Ascending aorta (tissue), 2 donors: ENCODE measurements at regions not wholly inside any gene's neighbourhood (a gene's known extent, or its start where the extent isn't known, plus 50 kb on each side); places are given as distances from the start of the nearest gene placed in this dataset.

ENCODE experiments used
- DNase-seq, 2 donors: peaks; one replicate each; pipeline ENCODE4 v3.0.0-alpha.2; 2019; ENCODE audit warnings: low spot score in 2 of 2
- H3K27ac ChIP-seq, 2 donors: fragments of 200-600 bp; sonication (generic); one replicate each; pipeline ENCODE4 v1.5.1; 2016 to 2017; ENCODE audit warnings: mild to moderate bottlenecking in 1 of 2
- H3K27me3 ChIP-seq: fragments of 200-600 bp; sonication (generic); one replicate; pipeline ENCODE4 v1.5.1; 2017
- H3K36me3 ChIP-seq, 2 donors: fragments of 200-600 bp; sonication (generic); one replicate each; pipeline ENCODE4 v1.5.1; 2016
- H3K4me1 ChIP-seq, 2 donors: fragments of 200-600 bp; sonication (generic); one replicate each; pipeline ENCODE4 v1.5.1; 2016 to 2017; ENCODE audit warnings: mild to moderate bottlenecking in 1 of 2
- H3K4me3 ChIP-seq, 2 donors: fragments of 200-600 bp; sonication (generic); one replicate each; pipeline ENCODE4 v1.5.1; 2016 to 2017; ENCODE audit warnings: mild to moderate bottlenecking in 1 of 2
- H3K9me3 ChIP-seq, 2 donors: fragments of 200-600 bp; sonication (generic); one replicate each; pipeline ENCODE4 v1.5.1; 2016
- CTCF ChIP-seq, 3 experiments: fragments of 200-600 bp in 2 of 3; fragments of 450-650 bp in 1 of 3; sonication (generic) in 2 of 3; IDR thresholded peaks; one replicate each; pipeline ENCODE4 v1.5.1; 2016 to 2019; ENCODE audit warnings: antibody characterized with exemption in 3 of 3, mild to moderate bottlenecking in 1 of 3, moderate library complexity in 1 of 3
- intact Hi-C: fragments of 100-400 bp; cut with DNase I; formaldehyde crosslinking; loops from one replicate; pipeline ENCODE4 v1.15.1; 2023

GRCh38 chr3:27628026-27628750 is 93.9 kb downstream of the EOMES start:
- H3K4me3 ChIP-seq = no peak overlapping the region
- no peaks in the 10 kb centered on the region for H3K9me3 ChIP-seq
- TF ChIP-seq CTCF (IDR thresholded peaks at IDR 0.05) = no peak
- H3K27me3 ChIP-seq = no peaks in the 10 kb centered on the region
- H3K27ac ChIP-seq = no peak overlapping the region
- intact Hi-C loops = loop anchor here (5.0 kb wide), 1 partner anchor 36 kb away; no protein-coding TSS in a partner anchor
- DNase-seq = no peak
- no peaks in the 10 kb centered on the region for H3K36me3 ChIP-seq
- H3K4me1 ChIP-seq = peaks cover 3 to 16% of the 10 kb centered on the region in 2 donors

DNA sequence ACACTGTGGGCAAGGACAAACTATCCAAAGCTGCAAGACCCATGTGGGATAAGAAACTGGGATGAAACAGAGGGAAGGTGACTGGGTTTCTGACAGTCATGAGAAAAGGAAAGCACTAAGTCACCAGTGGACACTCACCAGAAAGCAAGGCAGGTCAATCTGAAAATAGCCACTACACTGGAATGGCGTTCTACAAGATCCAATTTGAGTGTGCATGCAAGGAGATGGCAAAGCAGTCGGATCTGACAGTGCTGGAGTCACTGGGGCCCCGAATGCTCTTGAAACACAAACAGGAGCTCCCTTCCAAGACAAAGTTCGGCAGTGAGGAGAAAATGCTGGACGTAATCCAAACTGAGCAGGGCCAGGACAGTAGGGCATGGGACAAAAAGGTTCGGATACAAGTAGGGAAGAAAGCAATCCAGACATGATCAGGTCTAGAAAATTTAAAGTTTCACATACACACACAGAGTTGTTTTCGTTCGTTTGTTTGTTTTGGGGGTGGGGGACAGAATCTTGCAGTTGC is 95.5 kb downstream of the EOMES start:
- Histone ChIP-seq H3K4me3 (peak overlapping the region in 1 of 2 donors; percentile 27), H3K27ac (peak overlapping the region; percentile 5 to 10), H3K36me3 (no peaks in the 10 kb centered on the region), H3K9me3 (no peaks in the 10 kb centered on the region), H3K4me1 (peaks cover 3 to 19% of the 10 kb centered on the region in 2 donors), H3K27me3 (no peaks in the 10 kb centered on the region)
- DNase-seq = no peak
- intact Hi-C loops = loop anchor here (5.0 kb wide), 1 partner anchor 34 kb away; no protein-coding TSS in a partner anchor
- no peak for TF ChIP-seq CTCF (IDR thresholded peaks at IDR 0.05)

GRCh38 chr3:27625864-27626263 is 96.3 kb downstream of the EOMES start:
- no peak overlapping the region for H3K4me3 ChIP-seq
- H3K27me3 ChIP-seq = no peaks in the 10 kb centered on the region
- intact Hi-C loops = loop anchor here (5.0 kb wide), 1 partner anchor 34 kb away; no protein-coding TSS in a partner anchor
- H3K4me1 ChIP-seq = peaks cover 3 to 19% of the 10 kb centered on the region in 2 donors
- H3K27ac ChIP-seq = peak overlapping the region; percentile 10 to 88
- H3K9me3 ChIP-seq = no peaks in the 10 kb centered on the region
- DNase-seq = no peak
- no peaks in the 10 kb centered on the region for H3K36me3 ChIP-seq
- no peak for TF ChIP-seq CTCF (IDR thresholded peaks at IDR 0.05)

GRCh38 chr3:27623085-27623753 is 98.9 kb downstream of the EOMES start:
- H3K4me3 ChIP-seq = no peak overlapping the region
- no peaks in the 10 kb centered on the region for H3K36me3 ChIP-seq
- no peak for TF ChIP-seq CTCF (IDR thresholded peaks at IDR 0.05)
- DNase-seq = peak in 1 of 2 donors; percentile 81
- peaks cover 3 to 19% of the 10 kb centered on the region in 2 donors for H3K4me1 ChIP-seq
- no peaks in the 10 kb centered on the region for H3K9me3 ChIP-seq
- no peaks in the 10 kb centered on the region for H3K27me3 ChIP-seq
- intact Hi-C loops = loop anchor here (5.0 kb wide), 1 partner anchor 46 kb away; no protein-coding TSS in a partner anchor
- peak overlapping the region; percentile 88 to 90 for H3K27ac ChIP-seq

- H3K4me3 ChIP-seq = no peak overlapping the region
- no peak for TF ChIP-seq CTCF (IDR thresholded peaks at IDR 0.05)
- DNase-seq = no peak
- H3K9me3 ChIP-seq = peaks cover 7 to 10% of the 10 kb centered on the region in 2 donors
- H3K27ac ChIP-seq = no peak overlapping the region
- intact Hi-C loops = no loop called here
- H3K27me3 ChIP-seq = no peaks in the 10 kb centered on the region
- no peaks in the 10 kb centered on the region for H3K36me3 ChIP-seq
- H3K4me1 ChIP-seq = peaks cover 0 to 4% of the 10 kb centered on the region in 2 donors
These were observed 104.6 kb downstream of the EOMES start for GRCh38 chr3:27617552-27617951.
